ENCODE measurements at regions not wholly inside any gene's neighbourhood (a gene's known extent, or its start where the extent isn't known, plus 50 kb on each side); places are given as distances from the start of the nearest gene placed in this dataset.

DNA sequence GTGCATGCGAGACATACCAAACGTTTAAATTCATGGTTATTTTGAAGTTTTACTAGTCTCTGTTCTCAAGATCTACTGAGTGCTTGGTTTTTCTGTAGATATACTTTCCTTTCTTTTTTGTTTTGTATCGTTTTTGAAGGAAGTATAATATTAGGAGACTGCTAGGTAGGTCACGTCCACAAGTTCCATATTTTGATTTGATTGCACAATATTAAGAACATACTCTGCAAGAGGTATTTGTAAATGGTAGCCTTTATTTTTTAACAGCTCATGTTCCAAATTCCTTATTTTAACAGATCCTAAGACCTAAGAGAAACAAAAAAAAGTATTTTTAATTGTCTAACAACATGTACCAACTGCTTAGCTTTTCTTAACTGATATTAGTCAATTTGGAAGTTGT is 156.7 kb downstream of the SERPINI1 start:
- no peak for DNase-seq

DNA sequence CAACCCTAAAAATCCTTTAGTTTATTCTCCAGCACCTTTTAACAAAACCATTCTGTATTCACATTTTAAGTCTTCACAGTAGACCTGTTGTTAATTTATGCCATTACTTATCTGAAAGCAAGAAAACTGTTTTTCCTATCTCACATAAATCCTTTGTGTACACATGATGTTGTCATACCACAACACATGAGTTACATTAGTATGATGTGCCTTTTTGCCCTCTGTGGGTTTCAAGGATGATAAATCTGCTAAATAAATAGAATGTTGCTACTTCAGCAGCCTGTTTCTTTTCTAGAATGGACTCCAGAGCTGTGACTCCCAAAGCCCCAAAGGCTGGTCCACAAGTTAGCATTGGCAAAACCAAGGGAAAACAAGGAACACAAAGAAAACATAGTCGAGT is 151.6 kb downstream of the SERPINI1 start:
- peak; percentile 13 for DNase-seq

DNA sequence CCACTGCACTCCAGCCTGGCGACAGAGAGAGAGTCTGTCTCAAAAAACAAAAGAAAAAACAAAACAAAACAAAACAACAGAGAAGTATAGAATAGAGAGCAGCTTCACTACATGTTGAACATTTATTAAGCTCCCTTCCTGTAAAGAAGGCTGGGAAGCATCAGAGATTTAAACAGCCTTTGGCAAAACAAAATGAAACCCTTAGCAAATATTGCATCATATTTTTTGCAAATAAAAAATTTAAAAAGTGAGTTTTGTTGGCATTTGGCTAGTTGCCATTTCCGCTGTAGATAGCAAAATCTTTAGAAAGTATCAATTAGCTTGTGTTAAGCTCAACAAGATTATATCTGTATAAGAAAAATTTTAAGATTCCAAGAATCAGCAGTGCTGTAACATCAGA is 151.2 kb downstream of the SERPINI1 start:
- DNase-seq: no peak

DNA sequence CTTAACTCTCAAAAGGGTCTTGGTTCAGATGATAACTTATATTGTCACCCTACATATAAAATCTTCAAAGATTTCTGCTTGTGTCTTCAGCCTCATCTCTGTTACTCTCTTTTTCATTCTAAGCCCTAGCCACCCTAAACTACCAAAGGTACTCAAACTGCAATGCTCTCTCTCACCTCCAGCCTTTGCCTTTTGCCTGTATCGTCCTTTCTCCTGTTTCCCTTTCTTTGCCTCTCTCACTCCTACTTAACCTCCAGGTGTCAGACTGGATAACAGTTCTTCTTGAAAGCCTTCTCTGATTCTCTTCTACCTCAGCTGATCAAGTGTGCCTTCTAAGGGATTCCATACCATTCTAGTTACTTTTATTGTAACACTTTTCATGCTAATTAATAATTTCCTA is 149.8 kb downstream of the SERPINI1 start:
- DNase-seq: no peak

DNA sequence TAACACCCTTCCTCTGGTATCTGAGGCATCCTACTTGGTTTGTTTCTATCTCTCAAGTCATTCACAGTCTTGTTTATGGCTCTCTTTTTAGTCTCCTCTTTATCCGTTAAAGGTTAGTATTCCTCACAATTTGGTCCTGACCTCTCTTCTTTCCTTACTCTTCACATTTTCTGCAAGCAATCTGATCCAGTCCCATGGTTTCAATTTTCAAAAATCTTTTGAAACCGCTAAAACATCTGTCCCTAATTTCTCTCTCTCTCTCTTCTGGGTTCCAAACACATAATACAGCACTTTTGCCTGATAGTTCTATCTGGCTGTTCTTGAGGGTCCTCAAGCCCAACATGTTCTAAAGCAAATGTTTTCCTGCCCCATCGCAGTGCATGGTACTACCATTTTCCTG is 149.0 kb downstream of the SERPINI1 start:
- DNase-seq: no peak

DNA sequence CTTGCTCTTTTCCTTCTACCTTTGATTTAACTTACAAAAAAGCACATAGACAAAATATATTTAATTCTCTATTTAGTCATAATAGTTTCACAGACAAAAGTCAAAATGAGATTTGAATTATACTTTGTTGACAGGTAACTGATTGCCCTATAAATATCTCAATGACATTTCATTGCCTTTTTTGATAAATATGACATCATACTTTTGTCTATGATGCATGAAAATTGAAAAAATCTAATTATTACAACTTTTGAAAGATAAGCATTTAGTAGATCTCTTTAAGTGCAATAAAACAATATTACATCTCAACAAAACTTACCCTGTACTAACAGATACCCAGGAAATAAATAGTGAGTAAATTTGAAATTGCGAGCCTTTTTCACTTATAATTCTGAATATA is 147.9 kb downstream of the SERPINI1 start:
- DNase-seq: no peak

DNA sequence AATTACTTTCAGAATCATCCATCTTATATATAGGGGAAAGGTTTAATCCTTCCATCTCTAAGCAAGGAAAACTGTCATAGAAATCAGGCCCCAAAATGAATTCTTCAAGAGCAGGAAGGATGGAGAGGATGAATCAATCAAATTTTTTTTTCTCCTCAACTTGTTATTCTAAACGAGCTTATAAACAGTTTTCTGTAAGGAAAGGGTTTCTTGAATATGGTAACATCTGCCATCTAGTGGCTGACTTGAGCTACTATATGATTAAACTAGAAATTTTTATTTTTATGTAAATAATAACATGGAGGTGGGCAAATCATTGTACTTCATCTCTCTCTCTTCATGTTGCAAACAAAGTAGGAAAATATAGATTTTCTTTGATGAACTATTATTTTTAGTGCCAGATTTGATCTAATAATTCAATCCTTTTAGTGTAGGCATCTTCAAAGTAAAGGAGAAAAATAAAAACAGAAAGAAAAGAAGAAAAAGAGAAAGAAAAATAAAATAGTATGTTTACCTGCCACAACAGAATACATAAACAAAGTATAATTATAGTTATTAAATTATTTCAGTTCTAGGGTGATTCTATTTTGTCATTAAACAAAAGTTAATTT is 146.6 kb downstream of the SERPINI1 start:
- peak; percentile 44 for DNase-seq

DNA sequence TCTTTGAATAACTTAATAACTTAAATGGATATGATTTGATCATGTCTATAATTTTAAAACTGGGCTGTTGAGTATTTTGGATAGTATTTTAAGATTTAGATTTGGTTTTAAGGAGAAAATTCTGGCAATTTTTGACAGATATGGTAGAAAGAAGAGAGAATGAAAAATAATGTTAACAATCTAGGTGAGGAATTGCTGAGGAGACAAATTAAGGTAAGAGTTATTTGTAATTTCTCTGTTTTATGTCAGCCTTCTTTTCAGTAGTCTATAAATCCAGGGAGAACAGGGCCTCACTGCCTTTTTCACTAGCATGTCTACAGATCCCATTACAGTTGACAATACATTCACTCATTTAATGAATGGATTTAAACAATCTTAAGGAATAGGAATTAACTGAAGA is 144.7 kb downstream of the SERPINI1 start:
- no peak for DNase-seq

DNA sequence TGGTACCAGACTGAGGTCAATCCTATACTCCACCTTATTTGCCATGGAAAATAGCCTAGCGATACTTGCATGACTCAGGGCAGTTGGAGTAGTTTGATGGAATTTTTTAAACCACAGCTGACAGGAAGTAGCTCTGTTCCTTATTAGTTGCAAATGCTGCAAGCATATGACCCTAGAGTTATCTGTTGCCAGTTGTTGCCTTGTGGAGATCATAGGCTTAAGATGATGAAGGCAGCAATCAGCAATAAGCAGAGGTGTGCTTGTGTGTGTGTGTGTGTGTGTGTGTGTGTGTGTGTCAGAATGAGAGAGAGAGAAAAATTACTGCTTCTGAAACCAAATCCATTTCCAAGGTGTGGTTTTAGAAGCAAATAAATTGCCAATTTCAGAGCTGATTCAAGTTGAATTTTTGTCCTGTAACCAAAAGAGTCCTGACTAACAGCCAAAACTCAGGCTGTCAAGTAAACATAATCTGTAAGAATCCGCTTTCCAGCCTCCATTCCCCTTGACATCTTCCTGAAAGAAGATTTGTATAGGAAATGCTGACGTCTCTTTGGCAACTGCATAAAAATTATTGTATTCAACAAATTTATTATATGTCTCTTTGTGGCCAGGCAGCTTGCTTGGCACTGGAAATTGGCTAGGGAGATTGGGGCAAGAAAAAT is 141.2 kb downstream of the SERPINI1 start:
- no peak for DNase-seq

Data from DMS153 (cell line).